ENCODE measurements at regions not wholly inside any gene's neighbourhood (a gene's known extent, or its start where the extent isn't known, plus 50 kb on each side); places are given as distances from the start of the nearest gene placed in this dataset.

DNA sequence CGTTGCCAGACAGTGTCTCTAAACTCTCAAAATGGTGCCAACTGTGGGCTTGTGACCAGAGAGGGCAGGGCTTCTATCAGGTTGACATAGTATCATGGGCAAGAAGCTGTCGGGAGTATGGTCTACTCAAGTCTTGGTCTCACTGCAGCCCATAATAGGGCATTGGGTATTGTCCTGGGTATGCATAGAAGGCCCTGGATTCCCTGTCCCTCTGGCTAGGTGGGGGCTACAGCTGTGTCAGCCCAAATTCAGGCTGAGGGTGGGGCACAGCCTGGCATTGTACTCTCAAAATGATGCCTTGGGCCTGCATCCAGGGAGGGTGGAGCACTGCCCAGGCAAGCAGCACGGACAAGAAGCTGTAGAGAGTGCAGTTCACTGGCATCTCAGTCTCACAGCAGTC, 408.8 kb upstream of the MAN1A1 start:
- no peaks in the 10 kb centered on the region for H3K27me3 ChIP-seq (ENCODE audit: insufficient read depth, poor library complexity, severe bottlenecking)
- no peak for DNase-seq (ENCODE audit: low read depth in 1 of 2, low spot score in 1 of 2)
- H3K4me3 ChIP-seq (replicated peaks; ENCODE audit: insufficient read depth, low read length) = no peak overlapping the region
- no peak overlapping the region for H3K27ac ChIP-seq (replicated peaks)
- no peak for TF ChIP-seq POLR2AphosphoS5 (IDR thresholded peaks at IDR 0.05; ENCODE audit: low read depth)
- TF ChIP-seq, protein P1, sequence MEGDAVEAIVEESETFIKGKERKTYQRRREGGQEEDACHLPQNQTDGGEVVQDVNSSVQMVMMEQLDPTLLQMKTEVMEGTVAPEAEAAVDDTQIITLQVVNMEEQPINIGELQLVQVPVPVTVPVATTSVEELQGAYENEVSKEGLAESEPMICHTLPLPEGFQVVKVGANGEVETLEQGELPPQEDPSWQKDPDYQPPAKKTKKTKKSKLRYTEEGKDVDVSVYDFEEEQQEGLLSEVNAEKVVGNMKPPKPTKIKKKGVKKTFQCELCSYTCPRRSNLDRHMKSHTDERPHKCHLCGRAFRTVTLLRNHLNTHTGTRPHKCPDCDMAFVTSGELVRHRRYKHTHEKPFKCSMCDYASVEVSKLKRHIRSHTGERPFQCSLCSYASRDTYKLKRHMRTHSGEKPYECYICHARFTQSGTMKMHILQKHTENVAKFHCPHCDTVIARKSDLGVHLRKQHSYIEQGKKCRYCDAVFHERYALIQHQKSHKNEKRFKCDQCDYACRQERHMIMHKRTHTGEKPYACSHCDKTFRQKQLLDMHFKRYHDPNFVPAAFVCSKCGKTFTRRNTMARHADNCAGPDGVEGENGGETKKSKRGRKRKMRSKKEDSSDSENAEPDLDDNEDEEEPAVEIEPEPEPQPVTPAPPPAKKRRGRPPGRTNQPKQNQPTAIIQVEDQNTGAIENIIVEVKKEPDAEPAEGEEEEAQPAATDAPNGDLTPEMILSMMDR (IDR thresholded peaks at IDR 0.05; ENCODE audit: insufficient read depth, low read length) = no peak
- TF ChIP-seq, protein P2, sequence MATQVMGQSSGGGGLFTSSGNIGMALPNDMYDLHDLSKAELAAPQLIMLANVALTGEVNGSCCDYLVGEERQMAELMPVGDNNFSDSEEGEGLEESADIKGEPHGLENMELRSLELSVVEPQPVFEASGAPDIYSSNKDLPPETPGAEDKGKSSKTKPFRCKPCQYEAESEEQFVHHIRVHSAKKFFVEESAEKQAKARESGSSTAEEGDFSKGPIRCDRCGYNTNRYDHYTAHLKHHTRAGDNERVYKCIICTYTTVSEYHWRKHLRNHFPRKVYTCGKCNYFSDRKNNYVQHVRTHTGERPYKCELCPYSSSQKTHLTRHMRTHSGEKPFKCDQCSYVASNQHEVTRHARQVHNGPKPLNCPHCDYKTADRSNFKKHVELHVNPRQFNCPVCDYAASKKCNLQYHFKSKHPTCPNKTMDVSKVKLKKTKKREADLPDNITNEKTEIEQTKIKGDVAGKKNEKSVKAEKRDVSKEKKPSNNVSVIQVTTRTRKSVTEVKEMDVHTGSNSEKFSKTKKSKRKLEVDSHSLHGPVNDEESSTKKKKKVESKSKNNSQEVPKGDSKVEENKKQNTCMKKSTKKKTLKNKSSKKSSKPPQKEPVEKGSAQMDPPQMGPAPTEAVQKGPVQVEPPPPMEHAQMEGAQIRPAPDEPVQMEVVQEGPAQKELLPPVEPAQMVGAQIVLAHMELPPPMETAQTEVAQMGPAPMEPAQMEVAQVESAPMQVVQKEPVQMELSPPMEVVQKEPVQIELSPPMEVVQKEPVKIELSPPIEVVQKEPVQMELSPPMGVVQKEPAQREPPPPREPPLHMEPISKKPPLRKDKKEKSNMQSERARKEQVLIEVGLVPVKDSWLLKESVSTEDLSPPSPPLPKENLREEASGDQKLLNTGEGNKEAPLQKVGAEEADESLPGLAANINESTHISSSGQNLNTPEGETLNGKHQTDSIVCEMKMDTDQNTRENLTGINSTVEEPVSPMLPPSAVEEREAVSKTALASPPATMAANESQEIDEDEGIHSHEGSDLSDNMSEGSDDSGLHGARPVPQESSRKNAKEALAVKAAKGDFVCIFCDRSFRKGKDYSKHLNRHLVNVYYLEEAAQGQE (IDR thresholded peaks at IDR 0.05; ENCODE audit: insufficient replicate concordance, low read depth) = no peak
- no peak for TF ChIP-seq GABPA (IDR thresholded peaks at IDR 0.05; ENCODE audit: low read depth)
- no peak for TF ChIP-seq SPI1 (IDR thresholded peaks at IDR 0.05; ENCODE audit: borderline replicate concordance, low read depth)

DNA sequence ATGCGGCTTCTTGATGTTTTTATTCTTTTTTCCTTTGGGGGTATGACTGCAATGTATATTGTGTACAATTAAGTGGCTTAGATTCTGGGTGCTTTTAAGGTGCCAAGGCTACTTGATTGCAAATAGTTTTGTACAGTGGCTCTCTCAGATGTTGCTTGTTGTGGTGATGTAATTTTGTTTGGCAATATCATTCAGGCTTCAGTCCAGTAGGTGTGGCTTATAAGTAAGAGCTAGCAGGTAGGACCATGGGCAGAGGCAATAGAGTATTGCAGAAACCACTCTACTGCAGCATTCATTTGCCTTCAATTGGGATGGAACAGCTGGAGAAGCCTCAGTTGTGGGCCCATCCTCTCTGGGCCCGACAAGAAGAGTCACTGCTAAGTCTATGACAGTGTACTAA, 407.9 kb upstream of the MAN1A1 start:
- Histone ChIP-seq H3K27me3 (ENCODE audit: insufficient read depth, poor library complexity, severe bottlenecking) (no peaks in the 10 kb centered on the region), H3K4me3 (replicated peaks; ENCODE audit: insufficient read depth, low read length) (no peak overlapping the region), H3K27ac (replicated peaks) (no peak overlapping the region)
- TF ChIP-seq, protein P1 (IDR thresholded peaks at IDR 0.05; ENCODE audit: insufficient read depth, low read length) = no peak
- TF ChIP-seq POLR2AphosphoS5 (IDR thresholded peaks at IDR 0.05; ENCODE audit: low read depth) (no peak), SPI1 (IDR thresholded peaks at IDR 0.05; ENCODE audit: borderline replicate concordance, low read depth) (no peak), GABPA (IDR thresholded peaks at IDR 0.05; ENCODE audit: low read depth) (no peak)
- TF ChIP-seq, protein P2 (IDR thresholded peaks at IDR 0.05; ENCODE audit: insufficient replicate concordance, low read depth) = no peak
- no peak for DNase-seq (ENCODE audit: low read depth in 1 of 2, low spot score in 1 of 2)

DNA sequence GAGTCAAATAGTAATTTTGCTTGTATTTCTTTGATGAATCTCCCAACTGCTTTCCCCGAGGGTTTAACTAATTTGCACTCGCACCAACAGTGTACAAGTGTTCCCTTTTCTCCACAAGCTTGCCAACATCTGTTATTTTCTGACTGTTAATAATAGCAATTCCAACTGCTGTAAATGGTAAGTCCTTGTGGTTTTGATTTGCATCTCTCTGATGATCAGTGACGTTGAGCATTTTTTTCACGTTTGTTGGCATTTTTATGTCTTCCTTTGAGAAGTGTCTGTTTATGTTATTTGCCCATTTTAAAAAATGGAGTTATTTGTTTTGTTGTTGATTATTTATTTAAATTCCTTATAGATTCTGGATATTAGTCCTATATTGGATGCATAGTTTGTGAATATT, 399.8 kb upstream of the MAN1A1 start:
- TF ChIP-seq SPI1 (IDR thresholded peaks at IDR 0.05; ENCODE audit: borderline replicate concordance, low read depth) (no peak), GABPA (IDR thresholded peaks at IDR 0.05; ENCODE audit: low read depth) (no peak), POLR2AphosphoS5 (IDR thresholded peaks at IDR 0.05; ENCODE audit: low read depth) (no peak)
- TF ChIP-seq, protein P1 (IDR thresholded peaks at IDR 0.05; ENCODE audit: insufficient read depth, low read length) = no peak
- TF ChIP-seq, protein P2 (IDR thresholded peaks at IDR 0.05; ENCODE audit: insufficient replicate concordance, low read depth) = no peak

More for the DNA sequence above, 399.8 kb upstream of the MAN1A1 start:
- H3K27ac ChIP-seq (replicated peaks) = no peak overlapping the region
- H3K4me3 ChIP-seq (replicated peaks; ENCODE audit: insufficient read depth, low read length) = no peak overlapping the region
- DNase-seq (ENCODE audit: low read depth in 1 of 2, low spot score in 1 of 2) = no peak
- H3K27me3 ChIP-seq (ENCODE audit: insufficient read depth, poor library complexity, severe bottlenecking) = no peaks in the 10 kb centered on the region

Measured in HL-60 (cell line).